ENCODE measurements at regions not wholly inside any gene's neighbourhood (a gene's known extent, or its start where the extent isn't known, plus 50 kb on each side); places are given as distances from the start of the nearest gene placed in this dataset.

GRCh38 chr12:23098517-23098916 lies 473.5 kb downstream of the ETNK1 start:
- DNase-seq (ENCODE audit: insufficient read length, low spot score) (no peak), FAIRE-seq (no peak)
- no peak for TF ChIP-seq CTCF (IDR thresholded peaks at IDR 0.05; ENCODE audit: insufficient read depth, missing control alignments)

- no peak for DNase-seq (ENCODE audit: insufficient read length, low spot score)
These were observed 474.1 kb downstream of the ETNK1 start for GRCh38 chr12:23099104-23099503.

GRCh38 chr12:23099604-23100003 lies 474.6 kb downstream of the ETNK1 start:
- no peak for DNase-seq (ENCODE audit: insufficient read length, low spot score)
- no peak for TF ChIP-seq CTCF (IDR thresholded peaks at IDR 0.05; ENCODE audit: insufficient read depth, missing control alignments)
- FAIRE-seq = no peak

More at GRCh38 chr12:23099104-23099503, 474.1 kb downstream of the ETNK1 start:
- no peak for TF ChIP-seq CTCF (IDR thresholded peaks at IDR 0.05; ENCODE audit: insufficient read depth, missing control alignments)
- no peak for FAIRE-seq

- DNase-seq (ENCODE audit: insufficient read length, low spot score) = no peak
- no peak for TF ChIP-seq CTCF (IDR thresholded peaks at IDR 0.05; ENCODE audit: insufficient read depth, missing control alignments)
- no peak for FAIRE-seq
These were observed 484.0 kb downstream of the ETNK1 start for GRCh38 chr12:23108957-23109356.

GRCh38 chr12:23113781-23114180 lies 488.8 kb downstream of the ETNK1 start:
- FAIRE-seq (no peak), DNase-seq (ENCODE audit: insufficient read length, low spot score) (no peak)
- no peak for TF ChIP-seq CTCF (IDR thresholded peaks at IDR 0.05; ENCODE audit: insufficient read depth, missing control alignments)

- DNase-seq (ENCODE audit: insufficient read length, low spot score) = no peak
- no peak for FAIRE-seq
- no peak for TF ChIP-seq CTCF (IDR thresholded peaks at IDR 0.05; ENCODE audit: insufficient read depth, missing control alignments)
These were observed 491.0 kb downstream of the ETNK1 start for GRCh38 chr12:23115984-23116383.

GRCh38 chr12:23126794-23127193 lies 501.8 kb downstream of the ETNK1 start:
- no peak for DNase-seq (ENCODE audit: insufficient read length, low spot score)
- TF ChIP-seq CTCF (IDR thresholded peaks at IDR 0.05; ENCODE audit: insufficient read depth, missing control alignments) = no peak
- no peak for FAIRE-seq
